Stomach (tissue), 4 donors: ENCODE measurements at regions not wholly inside any gene's neighbourhood (a gene's known extent, or its start where the extent isn't known, plus 50 kb on each side); places are given as distances from the start of the nearest gene placed in this dataset.

Experiments used
- EP300 ChIP-seq: sonication (generic); formaldehyde crosslinking; IDR thresholded peaks from one replicate; pipeline ENCODE4 v1.6.1; 2017; ENCODE audit warnings: antibody characterized with exemption
- POLR2A ChIP-seq, 4 donors: fragments of 450-650 bp; IDR thresholded peaks; one replicate each; pipeline ENCODE4 v1.6.1; 2016; ENCODE audit warnings: antibody characterized with exemption in 4 of 4, control low read depth in 2 of 4, mild to moderate bottlenecking in 1 of 4, moderate library complexity in 1 of 4
- TF ChIP-seq, protein P1 (sequence below), 7 experiments: fragments of 450-650 bp in 4 of 7; fragments of 200-600 bp in 3 of 7; sonication (generic) in 3 of 7; IDR thresholded peaks; one replicate each; pipeline ENCODE4 v1.5.1; 2016 to 2019; ENCODE audit warnings: antibody characterized with exemption in 7 of 7, control low read depth in 2 of 7, mild to moderate bottlenecking in 1 of 7

DNA sequence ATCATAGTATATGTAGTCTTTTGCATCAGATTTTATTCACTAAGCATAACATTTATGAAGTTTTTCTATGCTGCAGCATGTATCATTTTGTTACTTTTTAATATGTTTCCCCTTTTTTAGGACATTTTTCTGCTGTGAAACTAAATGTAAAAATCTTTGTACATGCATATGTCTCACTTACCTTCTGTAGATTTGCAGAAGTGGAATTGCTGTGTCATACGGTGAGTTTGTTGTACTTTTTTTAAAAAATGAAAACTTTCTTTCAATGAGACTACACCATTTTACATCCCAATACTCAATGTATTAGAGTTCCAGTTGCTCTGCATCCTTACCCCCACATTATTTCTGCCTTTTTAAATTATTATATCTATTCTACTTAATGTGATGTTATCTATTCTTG is 868.9 kb downstream of the PDHA2 start:
- TF ChIP-seq, protein P1, sequence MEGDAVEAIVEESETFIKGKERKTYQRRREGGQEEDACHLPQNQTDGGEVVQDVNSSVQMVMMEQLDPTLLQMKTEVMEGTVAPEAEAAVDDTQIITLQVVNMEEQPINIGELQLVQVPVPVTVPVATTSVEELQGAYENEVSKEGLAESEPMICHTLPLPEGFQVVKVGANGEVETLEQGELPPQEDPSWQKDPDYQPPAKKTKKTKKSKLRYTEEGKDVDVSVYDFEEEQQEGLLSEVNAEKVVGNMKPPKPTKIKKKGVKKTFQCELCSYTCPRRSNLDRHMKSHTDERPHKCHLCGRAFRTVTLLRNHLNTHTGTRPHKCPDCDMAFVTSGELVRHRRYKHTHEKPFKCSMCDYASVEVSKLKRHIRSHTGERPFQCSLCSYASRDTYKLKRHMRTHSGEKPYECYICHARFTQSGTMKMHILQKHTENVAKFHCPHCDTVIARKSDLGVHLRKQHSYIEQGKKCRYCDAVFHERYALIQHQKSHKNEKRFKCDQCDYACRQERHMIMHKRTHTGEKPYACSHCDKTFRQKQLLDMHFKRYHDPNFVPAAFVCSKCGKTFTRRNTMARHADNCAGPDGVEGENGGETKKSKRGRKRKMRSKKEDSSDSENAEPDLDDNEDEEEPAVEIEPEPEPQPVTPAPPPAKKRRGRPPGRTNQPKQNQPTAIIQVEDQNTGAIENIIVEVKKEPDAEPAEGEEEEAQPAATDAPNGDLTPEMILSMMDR (IDR thresholded peaks at IDR 0.05): no peak
- TF ChIP-seq POLR2A (IDR thresholded peaks at IDR 0.05) (no peak), EP300 (no peak)
